ENCODE measurements at regions not wholly inside any gene's neighbourhood (a gene's known extent, or its start where the extent isn't known, plus 50 kb on each side); places are given as distances from the start of the nearest gene placed in this dataset.
"Not testable (repeated sequence)": the region's sequence is repeated elsewhere in the genome, so short reads cannot be mapped to it uniquely, and the experiment has no call there.

DNA sequence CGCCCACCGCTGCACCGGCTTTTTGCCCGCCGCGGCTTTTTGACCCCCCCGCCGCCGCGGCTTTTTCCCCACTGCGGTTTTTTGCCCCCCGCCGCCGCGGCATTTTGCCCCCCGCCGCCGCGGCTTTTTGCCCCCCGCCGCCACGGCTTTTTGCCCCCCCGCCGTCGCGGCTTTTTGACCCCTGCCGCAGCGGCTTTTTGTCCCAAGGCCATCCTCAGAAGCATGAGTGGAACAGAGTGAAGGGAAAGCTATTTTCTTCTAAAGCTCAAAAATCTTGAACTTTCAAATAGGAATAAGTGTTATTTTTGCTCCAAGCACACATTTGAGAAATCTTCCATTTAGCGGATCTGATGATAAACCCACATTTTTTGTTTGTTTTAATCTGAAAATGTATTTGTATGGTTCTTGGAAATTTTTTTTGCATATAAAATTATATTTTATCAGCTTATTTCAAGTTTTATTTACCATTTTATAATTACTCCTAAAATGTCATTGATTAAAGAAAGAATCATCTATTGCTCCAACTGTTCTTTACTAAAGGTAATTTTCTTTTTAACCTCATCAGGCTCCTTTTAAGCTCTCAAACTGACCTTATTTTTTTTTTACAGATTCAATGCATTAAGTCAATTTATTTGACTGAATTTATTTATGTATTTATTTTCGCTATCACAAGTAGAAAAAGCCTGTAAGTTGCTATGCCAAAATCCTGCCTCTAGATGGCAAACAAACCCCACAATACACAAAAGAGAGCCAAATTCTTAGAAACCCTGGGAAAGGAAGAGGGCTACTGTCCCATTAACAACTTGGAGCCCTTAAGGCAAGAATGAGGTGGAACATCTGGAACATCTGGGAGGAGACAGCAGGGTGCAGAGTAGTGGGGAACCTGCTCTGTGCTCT lies 460.3 kb downstream of the ZNF33B start:
- peak; percentile 21 for FAIRE-seq

GRCh38 chr10:42177077-42177792 lies 461.1 kb downstream of the ZNF33B start:
- FAIRE-seq, result no peak

GRCh38 chr10:42150428-42151061 lies 487.8 kb downstream of the ZNF33B start:
- no peak for FAIRE-seq

DNA sequence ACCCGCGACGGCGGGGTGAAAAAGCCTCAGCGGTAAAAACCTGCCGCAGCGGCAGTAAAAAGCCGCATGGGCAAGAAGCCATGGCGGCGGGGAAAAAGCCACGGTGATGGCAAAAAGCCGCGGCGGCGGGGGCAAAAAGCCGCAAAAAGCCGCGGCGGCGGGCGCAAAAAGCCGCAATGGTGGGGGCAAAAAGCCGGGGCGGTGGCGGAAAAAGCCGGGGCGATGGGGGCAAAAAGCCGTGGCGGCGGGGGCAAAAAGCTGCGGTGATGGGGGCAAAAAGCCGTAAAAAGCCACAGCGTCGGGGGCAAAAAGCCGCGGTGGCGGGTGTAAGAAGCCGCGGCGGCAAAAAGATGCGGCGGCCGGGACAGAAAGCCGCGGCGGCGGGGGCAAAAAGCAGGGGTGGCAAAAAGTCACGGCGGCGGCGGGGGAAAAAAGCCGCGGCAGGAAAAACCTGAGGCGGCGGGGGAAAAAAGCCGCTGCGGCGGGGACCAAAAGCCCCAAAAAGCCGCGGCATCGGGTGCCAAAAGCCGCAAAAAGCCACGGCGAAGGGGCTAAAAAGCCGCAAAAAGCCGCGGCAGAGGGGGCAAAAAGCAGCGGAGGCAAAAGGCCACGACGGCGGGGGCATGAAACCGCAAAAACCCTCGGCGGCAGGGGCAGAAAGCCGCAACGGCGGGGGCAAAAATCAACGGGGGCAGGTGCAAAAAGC lies 488.5 kb downstream of the ZNF33B start:
- no peak for FAIRE-seq

DNA sequence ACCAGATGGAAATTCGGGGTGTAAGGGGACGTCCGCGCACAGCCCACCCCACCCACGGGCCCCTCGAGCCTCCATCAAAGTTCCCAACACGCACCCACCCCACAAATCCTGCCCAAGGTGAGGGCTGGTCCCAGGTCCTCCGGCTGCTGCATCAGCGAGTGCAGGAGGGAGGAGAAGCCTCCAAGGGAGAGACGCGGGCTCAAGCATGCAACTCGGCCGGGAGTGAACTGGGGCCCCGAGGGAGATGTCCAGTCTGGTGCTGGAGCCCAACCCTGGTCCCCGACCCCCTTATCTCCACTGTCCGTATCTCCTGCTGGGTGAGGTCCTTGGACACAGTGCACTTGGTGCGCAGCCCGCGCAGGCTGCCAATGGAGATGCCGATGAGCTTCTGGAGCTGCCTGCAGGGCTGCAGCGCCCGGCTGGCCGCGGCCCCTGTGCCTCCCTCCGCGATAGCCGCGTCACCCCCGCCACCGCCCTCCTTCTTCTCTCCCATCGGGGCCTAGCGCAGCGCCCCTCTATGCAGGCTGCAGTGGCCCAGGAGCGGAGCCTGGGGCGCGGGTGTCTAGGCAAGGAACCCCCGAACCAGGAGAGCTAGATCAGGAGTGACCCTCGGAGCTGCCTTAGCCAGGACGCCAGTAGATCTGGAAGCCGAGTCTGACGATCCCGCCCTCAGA lies 489.2 kb downstream of the ZNF33B start:
- no peak for FAIRE-seq

DNA sequence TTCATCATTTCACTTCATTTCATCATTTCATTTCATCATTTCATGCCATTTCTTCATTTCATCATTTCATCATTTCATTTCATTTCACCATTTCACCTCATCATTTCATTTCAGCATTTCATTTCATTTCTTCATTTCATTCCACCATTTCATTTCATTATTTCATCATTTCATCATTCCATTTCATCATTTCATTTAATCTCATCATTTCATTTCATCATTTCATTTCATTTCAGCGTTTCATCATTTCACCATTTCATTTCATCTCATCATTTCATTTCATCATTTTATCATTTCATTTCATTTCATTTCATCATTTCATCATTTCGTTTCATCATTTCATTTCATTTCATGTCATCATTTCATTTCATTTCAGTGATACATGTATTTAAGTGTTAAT lies 492.2 kb downstream of the ZNF33B start:
- FAIRE-seq, result peak; percentile 86

DNA sequence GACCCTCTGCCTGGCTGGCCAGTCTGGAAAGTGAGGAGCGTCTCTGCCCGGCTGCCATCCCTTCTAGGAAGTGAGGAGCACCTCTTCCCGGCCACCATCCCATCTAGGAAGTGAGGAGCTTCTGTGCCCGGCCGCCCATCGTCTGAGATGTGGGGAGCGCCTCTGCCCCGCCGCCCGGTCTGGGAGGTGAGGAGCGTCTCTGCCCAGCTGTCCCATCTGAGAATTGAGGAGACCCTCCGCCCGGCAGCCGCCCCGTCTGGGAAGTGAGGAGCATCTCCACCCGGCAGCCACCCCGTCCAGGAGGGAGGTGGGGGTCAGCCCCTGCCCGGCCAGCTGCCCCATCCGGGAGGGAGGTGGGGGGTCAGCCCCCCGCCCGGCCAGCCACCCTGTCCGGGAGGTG lies 500.3 kb downstream of the ZNF33B start:
- not testable (repeated sequence) for FAIRE-seq

GRCh38 chr10:42113158-42113450 lies 525.3 kb downstream of the ZNF33B start:
- no peak for FAIRE-seq

GRCh38 chr10:42112331-42113157 lies 525.8 kb downstream of the ZNF33B start:
- no peak for FAIRE-seq

DNA sequence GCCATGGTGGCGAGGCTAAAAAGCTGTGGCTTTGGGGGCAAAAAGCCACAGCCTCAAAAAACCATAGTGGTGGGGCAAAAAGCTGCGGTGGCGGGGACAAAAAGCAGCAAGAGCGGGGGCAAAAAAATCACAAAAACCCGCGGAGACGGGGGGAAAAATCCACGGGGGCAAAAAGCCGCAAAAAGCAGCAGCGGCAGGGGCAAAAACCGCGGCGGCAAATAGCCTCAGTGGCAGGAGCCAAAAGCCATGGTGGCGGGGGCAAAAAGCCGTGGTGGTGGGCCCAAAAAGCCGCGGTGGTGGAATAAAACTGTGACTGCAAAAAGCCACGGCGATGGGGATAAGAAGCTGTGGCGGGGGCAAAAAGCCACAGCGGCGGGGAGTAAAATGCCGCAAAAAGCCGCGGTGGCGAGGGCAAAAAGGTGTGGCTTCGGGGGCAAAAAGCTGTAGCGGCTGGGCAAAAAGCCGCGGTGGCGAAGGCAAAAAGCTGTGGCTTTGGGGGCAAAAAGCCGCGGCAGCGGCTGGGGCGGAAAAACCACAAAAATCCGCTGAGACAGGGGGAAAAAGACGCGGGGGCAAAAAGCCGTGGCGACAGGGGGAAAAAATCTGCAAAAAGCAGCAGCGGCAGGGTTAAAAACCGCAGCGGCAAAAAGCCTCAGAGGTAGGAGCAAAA lies 526.6 kb downstream of the ZNF33B start:
- FAIRE-seq, result no peak

DNA sequence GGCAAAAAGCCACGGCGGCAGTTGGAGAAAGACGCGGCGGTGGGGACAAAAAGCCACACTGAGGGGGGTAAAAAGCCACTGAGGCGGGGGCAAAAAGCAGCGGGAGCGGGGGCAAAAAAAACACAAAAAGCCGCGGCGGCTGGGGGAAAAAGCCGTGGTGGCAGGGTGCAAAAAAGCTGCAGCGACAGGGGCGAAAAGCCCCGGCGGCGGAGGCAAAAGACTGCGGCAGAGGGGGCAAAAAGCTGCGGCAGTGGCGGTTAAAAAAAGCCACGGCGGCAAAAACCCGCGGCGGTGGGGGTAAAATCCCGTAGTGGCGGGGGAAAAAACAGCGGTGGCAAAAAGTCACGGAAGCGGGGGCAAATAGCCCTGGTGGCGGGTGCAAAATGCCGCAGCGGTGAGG lies 527.3 kb downstream of the ZNF33B start:
- FAIRE-seq, result no peak

Measured in colon (tissue), 2 donors.